GM23338 (cell line): ENCODE measurements at regions not wholly inside any gene's neighbourhood (a gene's known extent, or its start where the extent isn't known, plus 50 kb on each side); places are given as distances from the start of the nearest gene placed in this dataset.

Experiments used
- ATAC-seq: fragments of 200-7000 bp; cut with Tn5 transposase; 3 replicates; pipeline ENCODE4 v1.9.1; 2020
- DNase-seq: peaks from one replicate; pipeline ENCODE4 v3.0.0-alpha.2; 2015; ENCODE audit warnings: low spot score
- H2AFZ ChIP-seq: fragments of 200-600 bp; sonication (generic); 2 replicates; pipeline ENCODE4 v1.8.0; 2016; ENCODE audit warnings: antibody characterized with exemption, mild to moderate bottlenecking, moderate library complexity
- H3F3A ChIP-seq: fragments of 200-600 bp; sonication (generic); replicated peaks from 2 replicates; pipeline ENCODE4 v1.8.0; 2017; ENCODE audit warnings: antibody characterized with exemption, mixed run types, low read depth
- H3K27ac ChIP-seq: fragments of 200-600 bp; sonication (generic); 2 replicates; pipeline ENCODE4 v1.6.1; 2016; ENCODE audit warnings: low read depth
- H3K27me3 ChIP-seq: fragments of 200-600 bp; sonication (generic); 2 replicates; pipeline ENCODE4 v1.8.0; 2016; ENCODE audit warnings: mild to moderate bottlenecking, mixed run types, moderate library complexity; ENCODE audit not compliant: insufficient read depth
- H3K36me3 ChIP-seq: fragments of 200-600 bp; sonication (generic); 2 replicates; pipeline ENCODE4 v1.8.0; 2016; ENCODE audit warnings: mild to moderate bottlenecking; ENCODE audit not compliant: insufficient read depth
- H3K4me1 ChIP-seq: fragments of 200-600 bp; sonication (generic); 2 replicates; pipeline ENCODE4 v1.8.0; 2016; ENCODE audit warnings: mild to moderate bottlenecking, moderate library complexity; ENCODE audit not compliant: insufficient read depth
- H3K4me2 ChIP-seq: fragments of 200-600 bp; sonication (generic); 2 replicates; pipeline ENCODE4 v1.7.1; 2017; ENCODE audit warnings: mixed run types
- H3K4me3 ChIP-seq: fragments of 200-600 bp; sonication (generic); 2 replicates; pipeline ENCODE4 v1.6.1; 2016; ENCODE audit warnings: mixed run types
- H3K79me2 ChIP-seq: fragments of 200-600 bp; sonication (generic); replicated peaks from 2 replicates; pipeline ENCODE4 v1.8.0; 2017; ENCODE audit warnings: mild to moderate bottlenecking; ENCODE audit not compliant: insufficient read depth
- H3K9me2 ChIP-seq: fragments of 200-600 bp; sonication (generic); 2 replicates; pipeline ENCODE4 v1.8.0; 2017; ENCODE audit not compliant: insufficient read depth
- H4K20me1 ChIP-seq: fragments of 200-600 bp; sonication (generic); replicated peaks from 2 replicates; pipeline ENCODE4 v1.8.0; 2017; ENCODE audit warnings: mild to moderate bottlenecking; ENCODE audit not compliant: insufficient read depth
- H3K27ac Mint-ChIP-seq: 2 replicates; pipeline ENCODE4 v1.8.0; 2020; ENCODE audit warnings: inconsistent platforms, mild to moderate bottlenecking, moderate library complexity, mixed read lengths
- H3K27me3 Mint-ChIP-seq: 3 replicates; pipeline ENCODE4 v1.8.0; 2022; ENCODE audit warnings: low read depth, mild to moderate bottlenecking, moderate library complexity, mixed read lengths, inconsistent platforms; ENCODE audit not compliant: insufficient read depth, poor library complexity
- H3K36me3 Mint-ChIP-seq: 3 replicates; pipeline ENCODE4 v1.8.0; 2021; ENCODE audit warnings: low read depth, mild to moderate bottlenecking, inconsistent platforms, moderate library complexity, mixed read lengths
- H3K4me1 Mint-ChIP-seq: 3 replicates; pipeline ENCODE4 v1.8.0; 2020; ENCODE audit warnings: mild to moderate bottlenecking, inconsistent platforms, mixed read lengths
- H3K4me3 Mint-ChIP-seq: 3 replicates; pipeline ENCODE4 v1.8.0; 2021; ENCODE audit warnings: moderate library complexity, mild to moderate bottlenecking, inconsistent platforms, mixed read lengths
- H3K9me3 Mint-ChIP-seq: 3 replicates; pipeline ENCODE4 v1.8.0; 2020; ENCODE audit warnings: moderate library complexity, mild to moderate bottlenecking, inconsistent platforms, mixed read lengths
- CREB1 ChIP-seq: fragments of 250-450 bp; sonication (Bioruptor Pico); IDR thresholded peaks from 2 replicates; pipeline ENCODE4 v1.5.0; 2020; ENCODE audit warnings: low read depth, mild to moderate bottlenecking, moderate library complexity
- EZH2phosphoT487 ChIP-seq: fragments of 200-600 bp; sonication (generic); IDR thresholded peaks from one replicate; pipeline ENCODE4 v1.8.1; 2018; ENCODE audit warnings: antibody characterized with exemption; ENCODE audit not compliant: unreplicated experiment
- ZNF114 ChIP-seq: fragments of 250-450 bp; sonication (Bioruptor Pico); IDR thresholded peaks from 2 replicates; pipeline ENCODE4 v1.5.0; 2020; ENCODE audit warnings: mild to moderate bottlenecking, moderate library complexity
- ZNF331 ChIP-seq: fragments of 250-450 bp; sonication (Bioruptor Pico); IDR thresholded peaks from 2 replicates; pipeline ENCODE4 v1.5.0; 2020; ENCODE audit warnings: low read depth, mild to moderate bottlenecking, moderate library complexity
- TF ChIP-seq, protein P1 (sequence below): fragments of 250-450 bp; sonication (Bioruptor Pico); IDR thresholded peaks from 2 replicates; pipeline ENCODE4 v1.5.0; 2020; ENCODE audit warnings: mild to moderate bottlenecking, moderate library complexity
- TF ChIP-seq, protein P2 (sequence below): IDR thresholded peaks from 2 replicates; pipeline ENCODE4 v1.6.1; 2016; ENCODE audit warnings: antibody characterized with exemption
- TF ChIP-seq, protein P3 (sequence below), 2 experiments: fragments of 200-600 bp in 1 of 2; sonication (generic) in 1 of 2; conservative IDR thresholded peaks; 2 replicates each; pipeline versions ENCODE4 v1.5.1 to v1.6.1; 2016 to 2017; ENCODE audit warnings: antibody characterized with exemption in 2 of 2, low read depth in 2 of 2, mild to moderate bottlenecking in 2 of 2, moderate library complexity in 1 of 2
- TF ChIP-seq, protein P4 (sequence below): IDR thresholded peaks from one replicate; pipeline ENCODE4 v1.6.1; 2018; ENCODE audit warnings: antibody characterized with exemption; ENCODE audit not compliant: unreplicated experiment

DNA sequence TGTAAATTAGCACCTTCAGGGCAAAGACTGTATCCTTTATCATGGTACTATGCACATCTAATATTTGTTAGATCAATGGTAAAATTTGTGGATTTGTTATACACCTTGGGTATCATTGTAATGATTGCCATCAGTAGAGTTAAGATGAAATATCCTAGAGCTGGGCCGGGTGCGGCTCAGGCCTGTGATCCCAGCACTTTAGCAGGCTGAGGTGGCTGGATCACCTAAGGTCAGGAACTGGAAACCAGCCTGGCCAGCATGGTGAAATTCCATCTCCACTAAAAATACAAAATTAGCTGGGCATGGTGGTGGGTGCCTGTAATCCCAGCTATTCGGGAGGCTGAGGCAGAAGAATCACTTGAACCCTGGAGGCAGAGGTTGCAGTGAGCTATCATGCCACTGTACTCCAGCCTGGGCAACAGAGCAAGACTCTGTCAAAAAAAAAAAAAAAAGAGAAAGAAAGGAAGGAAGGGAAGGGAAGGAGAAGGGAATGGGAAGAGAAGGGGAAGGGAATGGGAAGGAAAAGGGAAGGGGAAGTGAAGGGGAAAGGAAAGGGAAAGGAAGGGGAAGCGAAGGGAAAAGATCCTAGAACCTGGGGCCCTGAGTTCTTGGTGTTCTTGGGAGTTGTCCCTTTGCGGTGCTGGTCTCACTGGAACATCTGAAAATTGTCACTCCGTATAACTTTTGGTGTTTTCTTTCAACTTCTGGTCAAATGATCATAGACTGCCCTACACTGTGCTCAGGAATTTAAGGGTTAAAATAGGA, 71.1 kb upstream of the NEUROD1 start (continued):
- TF ChIP-seq, protein P1, sequence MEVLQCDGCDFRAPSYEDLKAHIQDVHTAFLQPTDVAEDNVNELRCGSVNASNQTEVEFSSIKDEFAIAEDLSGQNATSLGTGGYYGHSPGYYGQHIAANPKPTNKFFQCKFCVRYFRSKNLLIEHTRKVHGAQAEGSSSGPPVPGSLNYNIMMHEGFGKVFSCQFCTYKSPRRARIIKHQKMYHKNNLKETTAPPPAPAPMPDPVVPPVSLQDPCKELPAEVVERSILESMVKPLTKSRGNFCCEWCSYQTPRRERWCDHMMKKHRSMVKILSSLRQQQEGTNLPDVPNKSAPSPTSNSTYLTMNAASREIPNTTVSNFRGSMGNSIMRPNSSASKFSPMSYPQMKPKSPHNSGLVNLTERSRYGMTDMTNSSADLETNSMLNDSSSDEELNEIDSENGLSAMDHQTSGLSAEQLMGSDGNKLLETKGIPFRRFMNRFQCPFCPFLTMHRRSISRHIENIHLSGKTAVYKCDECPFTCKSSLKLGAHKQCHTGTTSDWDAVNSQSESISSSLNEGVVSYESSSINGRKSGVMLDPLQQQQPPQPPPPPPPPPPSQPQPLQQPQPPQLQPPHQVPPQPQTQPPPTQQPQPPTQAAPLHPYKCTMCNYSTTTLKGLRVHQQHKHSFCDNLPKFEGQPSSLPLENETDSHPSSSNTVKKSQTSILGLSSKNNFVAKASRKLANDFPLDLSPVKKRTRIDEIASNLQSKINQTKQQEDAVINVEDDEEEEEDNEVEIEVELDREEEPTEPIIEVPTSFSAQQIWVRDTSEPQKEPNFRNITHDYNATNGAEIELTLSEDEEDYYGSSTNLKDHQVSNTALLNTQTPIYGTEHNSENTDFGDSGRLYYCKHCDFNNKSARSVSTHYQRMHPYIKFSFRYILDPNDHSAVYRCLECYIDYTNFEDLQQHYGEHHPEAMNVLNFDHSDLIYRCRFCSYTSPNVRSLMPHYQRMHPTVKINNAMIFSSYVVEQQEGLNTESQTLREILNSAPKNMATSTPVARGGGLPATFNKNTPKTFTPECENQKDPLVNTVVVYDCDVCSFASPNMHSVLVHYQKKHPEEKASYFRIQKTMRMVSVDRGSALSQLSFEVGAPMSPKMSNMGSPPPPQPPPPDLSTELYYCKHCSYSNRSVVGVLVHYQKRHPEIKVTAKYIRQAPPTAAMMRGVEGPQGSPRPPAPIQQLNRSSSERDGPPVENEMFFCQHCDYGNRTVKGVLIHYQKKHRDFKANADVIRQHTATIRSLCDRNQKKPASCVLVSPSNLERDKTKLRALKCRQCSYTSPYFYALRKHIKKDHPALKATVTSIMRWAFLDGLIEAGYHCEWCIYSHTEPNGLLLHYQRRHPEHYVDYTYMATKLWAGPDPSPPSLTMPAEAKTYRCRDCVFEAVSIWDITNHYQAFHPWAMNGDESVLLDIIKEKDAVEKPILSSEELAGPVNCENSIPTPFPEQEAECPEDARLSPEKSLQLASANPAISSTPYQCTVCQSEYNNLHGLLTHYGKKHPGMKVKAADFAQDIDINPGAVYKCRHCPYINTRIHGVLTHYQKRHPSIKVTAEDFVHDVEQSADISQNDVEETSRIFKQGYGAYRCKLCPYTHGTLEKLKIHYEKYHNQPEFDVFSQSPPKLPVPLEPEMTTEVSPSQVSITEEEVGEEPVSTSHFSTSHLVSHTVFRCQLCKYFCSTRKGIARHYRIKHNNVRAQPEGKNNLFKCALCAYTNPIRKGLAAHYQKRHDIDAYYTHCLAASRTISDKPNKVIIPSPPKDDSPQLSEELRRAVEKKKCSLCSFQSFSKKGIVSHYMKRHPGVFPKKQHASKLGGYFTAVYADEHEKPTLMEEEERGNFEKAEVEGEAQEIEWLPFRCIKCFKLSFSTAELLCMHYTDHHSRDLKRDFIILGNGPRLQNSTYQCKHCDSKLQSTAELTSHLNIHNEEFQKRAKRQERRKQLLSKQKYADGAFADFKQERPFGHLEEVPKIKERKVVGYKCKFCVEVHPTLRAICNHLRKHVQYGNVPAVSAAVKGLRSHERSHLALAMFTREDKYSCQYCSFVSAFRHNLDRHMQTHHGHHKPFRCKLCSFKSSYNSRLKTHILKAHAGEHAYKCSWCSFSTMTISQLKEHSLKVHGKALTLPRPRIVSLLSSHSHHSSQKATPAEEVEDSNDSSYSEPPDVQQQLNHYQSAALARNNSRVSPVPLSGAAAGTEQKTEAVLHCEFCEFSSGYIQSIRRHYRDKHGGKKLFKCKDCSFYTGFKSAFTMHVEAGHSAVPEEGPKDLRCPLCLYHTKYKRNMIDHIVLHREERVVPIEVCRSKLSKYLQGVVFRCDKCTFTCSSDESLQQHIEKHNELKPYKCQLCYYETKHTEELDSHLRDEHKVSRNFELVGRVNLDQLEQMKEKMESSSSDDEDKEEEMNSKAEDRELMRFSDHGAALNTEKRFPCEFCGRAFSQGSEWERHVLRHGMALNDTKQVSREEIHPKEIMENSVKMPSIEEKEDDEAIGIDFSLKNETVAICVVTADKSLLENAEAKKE = no peak

DNA sequence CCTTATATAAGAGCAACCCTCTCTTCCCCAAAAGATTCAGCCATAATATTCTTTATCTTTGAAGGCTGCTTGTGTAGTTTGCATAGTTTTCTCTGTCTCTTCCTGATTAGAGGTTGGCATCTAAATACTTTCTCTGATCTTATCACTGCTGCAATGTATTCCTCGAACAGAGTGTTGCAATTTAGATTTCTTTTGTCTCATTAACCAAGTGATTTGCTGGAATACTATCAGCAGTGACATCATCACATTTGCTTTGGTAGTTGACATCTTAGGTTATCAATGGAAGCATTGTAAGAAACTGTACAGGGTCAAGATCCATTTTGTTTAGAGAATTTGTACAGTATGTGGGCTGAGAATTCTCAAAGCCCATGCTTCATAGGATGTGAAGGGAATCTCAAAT, 72.0 kb upstream of the NEUROD1 start:
- no peaks in the 10 kb centered on the region for H4K20me1 ChIP-seq
- ATAC-seq (no peak), DNase-seq (no peak)
- H3K4me3 ChIP-seq = no peak overlapping the region
- H3K27ac Mint-ChIP-seq = no peak overlapping the region
- peaks cover 2% of the 10 kb centered on the region for H3K27me3 Mint-ChIP-seq
- no peak overlapping the region for H3K4me2 ChIP-seq
- no peak overlapping the region for H3K4me3 Mint-ChIP-seq
- no peak overlapping the region for H2AFZ ChIP-seq
- no peaks in the 10 kb centered on the region for H3K36me3 ChIP-seq
- no peaks in the 10 kb centered on the region for H3K36me3 Mint-ChIP-seq
- H3K79me2 ChIP-seq = no peaks in the 10 kb centered on the region
- H3F3A ChIP-seq = no peaks in the 10 kb centered on the region
- H3K27ac ChIP-seq = no peak overlapping the region
- peaks cover 6% of the 10 kb centered on the region for H3K4me1 Mint-ChIP-seq
- 0 out of 2 replicates have a peak, but pooled peaks cover 7% of the 10 kb centered on the region for H3K9me2 ChIP-seq
- H3K9me3 Mint-ChIP-seq = no peaks in the 10 kb centered on the region
- no peaks in the 10 kb centered on the region for H3K27me3 ChIP-seq
- H3K4me1 ChIP-seq = no peaks in the 10 kb centered on the region
- TF ChIP-seq ZNF114 (CRISPR knock-in tag) (no peak), CREB1 (no peak), EZH2phosphoT487 (no peak), ZNF331 (no peak)
- TF ChIP-seq, protein P2, sequence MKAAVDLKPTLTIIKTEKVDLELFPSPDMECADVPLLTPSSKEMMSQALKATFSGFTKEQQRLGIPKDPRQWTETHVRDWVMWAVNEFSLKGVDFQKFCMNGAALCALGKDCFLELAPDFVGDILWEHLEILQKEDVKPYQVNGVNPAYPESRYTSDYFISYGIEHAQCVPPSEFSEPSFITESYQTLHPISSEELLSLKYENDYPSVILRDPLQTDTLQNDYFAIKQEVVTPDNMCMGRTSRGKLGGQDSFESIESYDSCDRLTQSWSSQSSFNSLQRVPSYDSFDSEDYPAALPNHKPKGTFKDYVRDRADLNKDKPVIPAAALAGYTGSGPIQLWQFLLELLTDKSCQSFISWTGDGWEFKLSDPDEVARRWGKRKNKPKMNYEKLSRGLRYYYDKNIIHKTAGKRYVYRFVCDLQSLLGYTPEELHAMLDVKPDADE = no peak
- TF ChIP-seq, protein P3, sequence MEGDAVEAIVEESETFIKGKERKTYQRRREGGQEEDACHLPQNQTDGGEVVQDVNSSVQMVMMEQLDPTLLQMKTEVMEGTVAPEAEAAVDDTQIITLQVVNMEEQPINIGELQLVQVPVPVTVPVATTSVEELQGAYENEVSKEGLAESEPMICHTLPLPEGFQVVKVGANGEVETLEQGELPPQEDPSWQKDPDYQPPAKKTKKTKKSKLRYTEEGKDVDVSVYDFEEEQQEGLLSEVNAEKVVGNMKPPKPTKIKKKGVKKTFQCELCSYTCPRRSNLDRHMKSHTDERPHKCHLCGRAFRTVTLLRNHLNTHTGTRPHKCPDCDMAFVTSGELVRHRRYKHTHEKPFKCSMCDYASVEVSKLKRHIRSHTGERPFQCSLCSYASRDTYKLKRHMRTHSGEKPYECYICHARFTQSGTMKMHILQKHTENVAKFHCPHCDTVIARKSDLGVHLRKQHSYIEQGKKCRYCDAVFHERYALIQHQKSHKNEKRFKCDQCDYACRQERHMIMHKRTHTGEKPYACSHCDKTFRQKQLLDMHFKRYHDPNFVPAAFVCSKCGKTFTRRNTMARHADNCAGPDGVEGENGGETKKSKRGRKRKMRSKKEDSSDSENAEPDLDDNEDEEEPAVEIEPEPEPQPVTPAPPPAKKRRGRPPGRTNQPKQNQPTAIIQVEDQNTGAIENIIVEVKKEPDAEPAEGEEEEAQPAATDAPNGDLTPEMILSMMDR (conservative IDR thresholded peaks at IDR 0.05; ENCODE audit: low read depth in 2 of 2) = no peak
- TF ChIP-seq, protein P4, sequence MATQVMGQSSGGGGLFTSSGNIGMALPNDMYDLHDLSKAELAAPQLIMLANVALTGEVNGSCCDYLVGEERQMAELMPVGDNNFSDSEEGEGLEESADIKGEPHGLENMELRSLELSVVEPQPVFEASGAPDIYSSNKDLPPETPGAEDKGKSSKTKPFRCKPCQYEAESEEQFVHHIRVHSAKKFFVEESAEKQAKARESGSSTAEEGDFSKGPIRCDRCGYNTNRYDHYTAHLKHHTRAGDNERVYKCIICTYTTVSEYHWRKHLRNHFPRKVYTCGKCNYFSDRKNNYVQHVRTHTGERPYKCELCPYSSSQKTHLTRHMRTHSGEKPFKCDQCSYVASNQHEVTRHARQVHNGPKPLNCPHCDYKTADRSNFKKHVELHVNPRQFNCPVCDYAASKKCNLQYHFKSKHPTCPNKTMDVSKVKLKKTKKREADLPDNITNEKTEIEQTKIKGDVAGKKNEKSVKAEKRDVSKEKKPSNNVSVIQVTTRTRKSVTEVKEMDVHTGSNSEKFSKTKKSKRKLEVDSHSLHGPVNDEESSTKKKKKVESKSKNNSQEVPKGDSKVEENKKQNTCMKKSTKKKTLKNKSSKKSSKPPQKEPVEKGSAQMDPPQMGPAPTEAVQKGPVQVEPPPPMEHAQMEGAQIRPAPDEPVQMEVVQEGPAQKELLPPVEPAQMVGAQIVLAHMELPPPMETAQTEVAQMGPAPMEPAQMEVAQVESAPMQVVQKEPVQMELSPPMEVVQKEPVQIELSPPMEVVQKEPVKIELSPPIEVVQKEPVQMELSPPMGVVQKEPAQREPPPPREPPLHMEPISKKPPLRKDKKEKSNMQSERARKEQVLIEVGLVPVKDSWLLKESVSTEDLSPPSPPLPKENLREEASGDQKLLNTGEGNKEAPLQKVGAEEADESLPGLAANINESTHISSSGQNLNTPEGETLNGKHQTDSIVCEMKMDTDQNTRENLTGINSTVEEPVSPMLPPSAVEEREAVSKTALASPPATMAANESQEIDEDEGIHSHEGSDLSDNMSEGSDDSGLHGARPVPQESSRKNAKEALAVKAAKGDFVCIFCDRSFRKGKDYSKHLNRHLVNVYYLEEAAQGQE = no peak
